NCI-H2196 (cell line): ENCODE measurements at regions not wholly inside any gene's neighbourhood (a gene's known extent, or its start where the extent isn't known, plus 50 kb on each side); places are given as distances from the start of the nearest gene placed in this dataset.
"Not testable (repeated sequence)": the region's sequence is repeated elsewhere in the genome, so short reads cannot be mapped to it uniquely, and the experiment has no call there.

Experiments
- DNase-seq: peaks from one replicate; lab custom pipeline; 2025; ENCODE audit not compliant: unreplicated experiment; lab: John Stamatoyannopoulos, UW

DNA sequence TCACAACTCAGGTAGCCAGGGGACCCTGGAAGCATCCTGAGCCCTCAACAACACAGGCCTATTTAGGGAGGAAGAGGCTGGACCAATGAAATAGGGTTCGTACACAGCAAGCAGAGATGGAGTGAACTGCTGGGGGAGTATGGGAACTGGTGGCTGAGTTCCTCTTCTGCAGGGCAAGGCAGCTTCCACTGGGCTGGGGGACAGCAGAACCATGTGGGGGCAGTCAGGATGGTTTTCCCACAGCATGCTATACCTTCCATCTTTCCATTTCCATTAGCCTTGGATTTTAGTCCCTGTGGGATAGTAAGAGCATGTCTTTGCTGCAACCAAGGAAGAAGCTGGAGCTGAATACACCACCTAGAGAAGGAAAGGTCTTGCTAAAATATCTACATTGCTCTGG lies 370.6 kb downstream of the CCSER2 start:
- no peak for DNase-seq

DNA sequence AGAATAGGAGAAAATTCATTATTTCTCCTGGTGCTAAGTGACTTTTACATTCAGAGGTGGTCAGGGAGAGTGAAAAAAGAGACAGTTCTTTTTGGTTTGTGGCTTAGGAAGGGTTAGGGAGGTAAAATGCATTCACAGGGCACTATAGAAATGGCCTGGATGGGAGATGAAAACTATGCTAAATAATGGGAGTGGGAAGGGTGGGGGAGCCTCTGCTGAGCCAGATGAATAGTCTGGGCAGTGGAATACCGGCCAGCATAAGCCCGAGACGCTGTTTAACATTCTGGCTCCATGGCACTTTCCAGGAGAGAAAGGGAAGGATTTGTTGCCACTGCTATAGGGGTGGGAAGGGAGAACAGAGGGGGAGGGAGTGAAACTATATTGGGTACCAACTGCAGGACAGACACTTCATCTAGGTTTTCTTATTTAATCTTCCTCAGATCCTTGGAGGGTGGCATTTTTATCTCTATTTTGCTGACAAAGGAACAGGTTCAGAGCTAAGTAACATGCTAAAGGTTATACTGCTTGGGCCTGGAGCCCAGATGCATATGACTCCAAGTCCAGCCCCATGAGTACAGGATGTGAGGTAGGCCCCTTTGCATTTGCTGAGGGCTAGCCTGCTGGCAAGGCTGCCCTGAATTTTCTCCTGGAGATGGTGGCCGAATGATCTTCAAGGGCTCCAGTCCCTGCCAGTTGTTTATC lies 372.4 kb downstream of the CCSER2 start:
- no peak for DNase-seq

DNA sequence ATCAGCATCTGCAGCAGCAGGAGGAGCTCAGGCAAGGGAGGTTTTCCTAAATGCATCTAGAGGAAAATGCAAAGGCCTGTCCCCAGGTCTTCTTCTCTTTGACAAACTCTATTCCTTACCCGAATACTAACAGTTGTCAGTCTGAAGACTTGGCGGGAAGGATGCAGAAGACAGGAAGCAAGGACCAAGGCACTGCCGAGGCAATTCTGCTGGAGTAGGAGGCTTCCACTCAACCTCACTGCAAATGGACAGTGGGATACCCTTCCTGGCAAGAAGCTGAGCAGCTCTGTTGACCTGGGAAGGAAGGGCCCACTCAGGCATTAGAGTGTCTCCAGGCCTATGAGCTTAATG lies 373.0 kb downstream of the CCSER2 start:
- no peak for DNase-seq

DNA sequence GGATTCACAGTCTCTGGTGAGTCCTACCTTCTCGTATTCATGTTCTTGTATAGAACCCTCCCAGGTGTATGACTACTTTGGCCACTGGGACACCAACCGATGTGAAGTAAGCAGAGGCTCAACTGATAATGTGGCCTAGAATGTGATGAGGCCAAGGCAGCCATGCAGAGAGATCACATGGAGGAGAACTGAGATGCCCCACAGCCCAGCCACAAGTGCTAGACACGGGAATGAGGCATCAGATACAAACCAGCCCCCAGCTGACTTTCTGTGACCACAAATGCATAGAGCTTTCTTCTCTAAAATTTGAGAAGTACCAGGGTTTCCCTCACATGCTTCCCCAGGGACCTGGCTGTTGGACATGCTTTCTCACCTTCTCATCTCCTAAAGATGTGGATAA lies 375.7 kb downstream of the CCSER2 start:
- no peak for DNase-seq

DNA sequence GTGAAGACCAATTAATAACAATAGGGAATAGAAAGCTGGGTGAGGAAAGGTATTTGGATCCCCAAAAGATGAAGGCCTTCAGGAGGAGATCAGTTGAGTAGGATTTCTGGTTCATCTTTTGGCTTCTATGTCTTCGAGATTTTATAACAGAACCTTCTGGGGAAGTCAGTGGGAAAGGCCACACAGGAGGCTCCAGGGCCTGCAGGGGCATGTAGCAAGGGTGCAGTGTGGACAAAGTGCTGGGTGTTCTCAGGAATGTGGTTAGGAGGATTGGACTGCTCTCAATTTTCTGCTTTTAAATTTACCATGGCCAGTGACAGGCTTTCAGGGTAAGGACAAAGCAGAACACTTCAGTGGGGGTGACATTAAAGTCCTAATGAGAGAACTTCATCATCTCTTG lies 378.0 kb downstream of the CCSER2 start:
- no peak for DNase-seq

DNA sequence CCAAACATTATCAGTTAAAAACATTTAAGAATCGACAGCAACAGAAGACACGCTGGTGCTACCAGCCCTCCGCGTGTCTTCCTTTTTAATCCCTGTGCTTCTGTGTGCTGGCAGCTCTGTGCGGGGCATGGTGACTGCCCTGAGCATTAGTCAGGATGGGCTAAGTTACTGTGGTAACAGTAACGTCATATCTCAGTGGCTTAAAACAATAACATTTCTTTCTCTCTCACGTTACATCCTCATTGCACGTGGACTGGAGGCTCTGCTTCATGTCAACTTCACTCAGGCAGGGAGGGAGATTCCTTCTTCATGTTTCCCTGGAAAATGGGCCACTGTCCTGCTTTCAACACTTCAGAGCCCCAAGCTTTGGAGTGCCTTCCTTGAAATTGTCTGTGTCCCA lies 378.5 kb downstream of the CCSER2 start:
- no peak for DNase-seq

- no peak for DNase-seq
Measured at GRCh38 chr10:84715911-84716310, 387.5 kb downstream of the CCSER2 start.

DNA sequence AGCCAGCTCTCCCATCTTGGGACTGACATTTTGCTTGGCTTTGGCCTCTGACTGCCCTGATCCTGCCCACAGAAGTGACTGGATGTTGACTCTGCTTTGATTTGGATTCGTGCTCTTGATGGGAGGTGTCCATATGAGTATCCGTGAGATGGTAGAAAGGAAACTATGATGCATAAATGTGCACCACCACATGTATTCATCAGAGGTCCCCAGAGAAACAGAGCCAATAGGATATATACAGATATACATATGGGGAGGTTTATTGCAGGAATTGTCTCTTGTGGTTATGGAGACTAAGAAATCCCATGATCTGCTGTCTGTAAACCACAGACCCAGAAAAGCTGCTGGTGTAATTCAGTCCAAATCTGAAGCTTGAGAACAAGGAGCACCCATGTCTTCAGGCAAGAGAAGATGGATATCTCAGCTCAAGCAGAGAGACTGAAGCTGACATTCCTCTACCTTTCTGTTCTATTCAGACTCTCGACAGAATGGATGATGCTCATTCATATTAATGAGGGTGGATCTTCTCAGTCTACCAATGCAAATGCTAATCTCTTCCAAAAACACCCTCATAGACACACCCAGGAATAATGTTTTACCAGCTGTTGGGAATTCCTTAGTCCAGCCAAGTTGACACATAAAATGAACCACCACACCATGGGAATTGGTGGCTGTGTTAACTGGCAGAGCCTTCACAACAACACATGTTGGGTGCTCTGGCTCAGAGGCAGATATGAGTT lies 390.7 kb downstream of the CCSER2 start:
- DNase-seq = no peak

GRCh38 chr10:84719687-84720086 lies 391.3 kb downstream of the CCSER2 start:
- no peak for DNase-seq

- DNase-seq = no peak
Measured at GRCh38 chr10:84727398-84727797, 399.0 kb downstream of the CCSER2 start.

GRCh38 chr10:84739126-84739525 lies 410.7 kb downstream of the CCSER2 start:
- DNase-seq = not testable (repeated sequence)

GRCh38 chr10:84739641-84740040 lies 411.3 kb downstream of the CCSER2 start:
- no peak for DNase-seq

- DNase-seq = no peak
Measured at GRCh38 chr10:84743483-84743882, 415.1 kb downstream of the CCSER2 start.

DNA sequence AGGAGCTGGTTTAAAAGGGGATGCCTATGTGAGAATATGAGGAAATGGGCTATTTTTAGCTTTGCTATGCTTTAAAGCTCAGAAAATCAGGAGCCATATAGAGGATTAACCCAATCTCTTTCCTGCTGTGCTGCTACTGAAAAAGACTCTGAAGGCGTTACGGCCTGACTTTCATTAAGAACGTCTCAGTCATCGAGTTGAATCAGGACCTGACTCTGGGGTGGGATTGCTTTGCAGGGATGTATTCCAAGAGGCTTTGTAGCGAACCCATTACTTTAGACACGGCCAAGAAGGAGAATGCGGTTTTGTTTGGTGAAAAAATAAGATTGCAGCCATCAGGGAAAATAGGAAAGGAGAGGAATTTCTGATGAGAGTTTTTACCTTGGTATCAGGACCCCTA lies 426.9 kb downstream of the CCSER2 start:
- DNase-seq = no peak

- DNase-seq = not testable (repeated sequence)
Measured at GRCh38 chr10:84756653-84757052, 428.3 kb downstream of the CCSER2 start.

GRCh38 chr10:84761994-84762614 lies 433.7 kb downstream of the CCSER2 start:
- not testable (repeated sequence) for DNase-seq

- DNase-seq = no peak
Measured at GRCh38 chr10:84762754-84763394, 434.5 kb downstream of the CCSER2 start.

GRCh38 chr10:84763965-84764364 lies 435.6 kb downstream of the CCSER2 start:
- no peak for DNase-seq

DNA sequence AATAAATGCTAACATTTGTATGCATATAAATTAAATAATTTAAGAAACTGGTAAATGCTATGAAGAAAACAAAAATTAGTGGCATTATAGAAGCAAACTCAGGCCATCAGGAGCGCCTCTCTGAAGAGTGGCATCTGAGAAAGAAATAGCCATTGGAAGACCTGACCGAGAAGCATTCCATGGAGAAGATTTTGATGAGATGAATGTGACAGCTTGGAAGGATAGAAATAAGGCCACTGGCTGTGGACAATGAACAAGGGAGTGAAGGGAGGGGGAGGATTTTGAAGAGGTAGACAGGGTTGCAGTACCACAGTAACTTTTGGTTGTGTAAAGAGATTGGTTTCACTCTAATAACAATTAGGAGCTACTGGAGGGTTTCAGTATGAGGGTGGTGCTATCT lies 436.7 kb downstream of the CCSER2 start:
- DNase-seq = no peak

DNA sequence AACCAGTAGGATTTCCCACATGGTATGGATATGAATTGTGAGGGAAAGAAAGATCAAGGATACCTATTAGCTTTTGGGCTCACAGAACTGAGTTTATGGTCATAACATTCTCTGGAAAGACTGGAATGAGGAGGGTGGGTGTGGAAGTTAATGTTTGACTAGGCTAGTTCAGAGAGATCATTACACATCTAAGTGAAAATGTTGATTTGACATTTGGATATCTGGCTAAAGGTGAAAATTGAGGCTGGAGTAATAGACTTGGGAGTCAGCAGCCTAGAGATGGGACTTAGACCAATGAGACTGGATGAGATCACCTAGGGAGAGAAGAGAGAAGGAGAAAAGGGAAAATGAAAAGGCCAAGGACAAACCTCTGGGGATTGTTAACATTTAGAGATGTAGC lies 437.3 kb downstream of the CCSER2 start:
- no peak for DNase-seq

DNA sequence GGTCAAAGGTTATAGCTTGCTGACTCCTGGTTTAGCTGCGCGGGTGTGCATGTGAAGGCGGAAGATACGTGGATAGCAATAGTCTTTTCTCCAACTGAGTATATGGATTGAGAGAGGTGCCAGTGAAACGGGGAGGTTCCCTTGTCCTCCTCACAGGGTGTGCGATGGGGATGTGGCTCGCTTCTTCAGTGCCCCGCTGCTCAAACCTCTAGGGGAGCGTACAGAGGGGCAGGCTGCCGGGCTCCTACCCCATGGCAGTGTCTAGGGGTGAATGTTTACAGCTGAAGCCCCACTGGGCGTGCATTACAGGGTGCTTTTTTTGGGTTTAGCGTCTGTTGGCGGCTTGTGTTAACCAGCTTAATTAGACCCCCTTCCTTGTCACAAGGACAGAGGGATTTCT lies 438.5 kb downstream of the CCSER2 start:
- DNase-seq = no peak

DNA sequence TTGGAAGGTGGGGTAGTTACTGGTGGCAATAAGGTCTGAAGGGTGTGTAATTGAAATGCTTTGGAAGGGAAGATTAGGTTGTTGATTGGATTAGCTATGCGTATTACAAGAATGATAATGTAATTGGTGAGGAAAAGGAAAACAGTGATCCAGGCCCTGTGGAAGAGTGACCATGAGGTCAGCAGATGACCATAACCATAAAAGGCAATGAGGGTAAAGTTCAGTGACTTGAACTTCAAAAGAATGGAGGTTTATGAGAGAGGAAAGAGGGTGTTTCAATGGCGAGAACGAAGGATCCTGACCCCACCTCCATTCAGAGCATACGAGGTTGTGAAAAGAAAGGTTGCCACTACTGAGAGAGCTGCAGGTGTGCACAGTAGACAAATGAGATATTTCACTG lies 439.7 kb downstream of the CCSER2 start:
- DNase-seq = no peak
